KOPT-K1 (cell line): ENCODE measurements at regions not wholly inside any gene's neighbourhood (a gene's known extent, or its start where the extent isn't known, plus 50 kb on each side); places are given as distances from the start of the nearest gene placed in this dataset.

Experiments used
- H3K27ac ChIP-seq: fragments of 200-600 bp; sonication (generic); 2 replicates; pipeline ENCODE4 v1.5.1; 2016; ENCODE audit warnings: antibody characterized with exemption, mild to moderate bottlenecking, low read depth, low read length; ENCODE audit not compliant: poor library complexity, severe bottlenecking
- H3K36me3 ChIP-seq: fragments of 200-600 bp; sonication (generic); 2 replicates; pipeline ENCODE4 v1.5.1; 2017; ENCODE audit warnings: antibody characterized with exemption, mild to moderate bottlenecking, low read length, moderate library complexity; ENCODE audit not compliant: insufficient read depth
- H3K9me3 ChIP-seq: fragments of 200-600 bp; sonication (generic); 2 replicates; pipeline ENCODE4 v1.5.1; 2017; ENCODE audit warnings: antibody characterized with exemption, low read length, mild to moderate bottlenecking; ENCODE audit not compliant: insufficient read depth, poor library complexity, severe bottlenecking

- no peaks in the 10 kb centered on the region for H3K36me3 ChIP-seq
- no peaks in the 10 kb centered on the region for H3K9me3 ChIP-seq
- H3K27ac ChIP-seq = no peak overlapping the region
Observed at GRCh38 chr7:20971219-20971618, 184.5 kb upstream of the SP8 start.

GRCh38 chr7:20980232-20980631 lies 193.5 kb upstream of the SP8 start:
- no peak overlapping the region for H3K27ac ChIP-seq
- H3K9me3 ChIP-seq = no peaks in the 10 kb centered on the region
- no peaks in the 10 kb centered on the region for H3K36me3 ChIP-seq

- no peak overlapping the region for H3K27ac ChIP-seq
- H3K36me3 ChIP-seq = no peaks in the 10 kb centered on the region
- H3K9me3 ChIP-seq = no peaks in the 10 kb centered on the region
Observed at GRCh38 chr7:20980668-20981264, 194.1 kb upstream of the SP8 start.

GRCh38 chr7:20988340-20988739 lies 201.7 kb upstream of the SP8 start:
- Histone ChIP-seq H3K9me3 (no peaks in the 10 kb centered on the region), H3K27ac (no peak overlapping the region), H3K36me3 (no peaks in the 10 kb centered on the region)

- Histone ChIP-seq H3K9me3 (no peaks in the 10 kb centered on the region), H3K27ac (no peak overlapping the region), H3K36me3 (no peaks in the 10 kb centered on the region)
Observed at GRCh38 chr7:20991544-20991943, 204.9 kb upstream of the SP8 start.

- H3K9me3 ChIP-seq = no peaks in the 10 kb centered on the region
- no peak overlapping the region for H3K27ac ChIP-seq
- no peaks in the 10 kb centered on the region for H3K36me3 ChIP-seq
Observed at GRCh38 chr7:20993693-20994092, 207.0 kb upstream of the SP8 start.

GRCh38 chr7:20998309-20998708 lies 211.6 kb upstream of the SP8 start:
- Histone ChIP-seq H3K27ac (no peak overlapping the region), H3K36me3 (no peaks in the 10 kb centered on the region), H3K9me3 (peaks cover 6% of the 10 kb centered on the region)

GRCh38 chr7:21011153-21011552 lies 224.5 kb upstream of the SP8 start:
- no peaks in the 10 kb centered on the region for H3K36me3 ChIP-seq
- no peaks in the 10 kb centered on the region for H3K9me3 ChIP-seq

GRCh38 chr7:21013765-21014539 lies 227.3 kb upstream of the SP8 start:
- no peaks in the 10 kb centered on the region for H3K9me3 ChIP-seq
- no peaks in the 10 kb centered on the region for H3K36me3 ChIP-seq
- H3K27ac ChIP-seq = no peak overlapping the region

More at GRCh38 chr7:21011153-21011552, 224.5 kb upstream of the SP8 start:
- H3K27ac ChIP-seq = no peak overlapping the region

GRCh38 chr7:21020667-21021066 lies 234.0 kb upstream of the SP8 start:
- H3K27ac ChIP-seq = no peak overlapping the region
- no peaks in the 10 kb centered on the region for H3K9me3 ChIP-seq
- no peaks in the 10 kb centered on the region for H3K36me3 ChIP-seq

- Histone ChIP-seq H3K27ac (no peak overlapping the region), H3K9me3 (no peaks in the 10 kb centered on the region), H3K36me3 (no peaks in the 10 kb centered on the region)
Observed at GRCh38 chr7:21023841-21024484, 237.3 kb upstream of the SP8 start.

GRCh38 chr7:21024485-21024867 lies 237.8 kb upstream of the SP8 start:
- H3K36me3 ChIP-seq = no peaks in the 10 kb centered on the region
- no peaks in the 10 kb centered on the region for H3K9me3 ChIP-seq
- no peak overlapping the region for H3K27ac ChIP-seq

GRCh38 chr7:21028186-21028585 lies 241.5 kb upstream of the SP8 start:
- no peaks in the 10 kb centered on the region for H3K36me3 ChIP-seq
- no peak overlapping the region for H3K27ac ChIP-seq

GRCh38 chr7:21028599-21028998 lies 241.9 kb upstream of the SP8 start:
- H3K27ac ChIP-seq = no peak overlapping the region
- H3K9me3 ChIP-seq = no peaks in the 10 kb centered on the region
- H3K36me3 ChIP-seq = no peaks in the 10 kb centered on the region

More at GRCh38 chr7:21028186-21028585, 241.5 kb upstream of the SP8 start:
- no peaks in the 10 kb centered on the region for H3K9me3 ChIP-seq

- Histone ChIP-seq H3K36me3 (no peaks in the 10 kb centered on the region), H3K27ac (no peak overlapping the region), H3K9me3 (no peaks in the 10 kb centered on the region)
Observed at GRCh38 chr7:21029006-21029405, 242.3 kb upstream of the SP8 start.
